DND-41 (cell line): ENCODE measurements at regions not wholly inside any gene's neighbourhood (a gene's known extent, or its start where the extent isn't known, plus 50 kb on each side); places are given as distances from the start of the nearest gene placed in this dataset.

Experiments
- ATAC-seq: fragments of 200-7000 bp; cut with Tn5 transposase; 3 replicates; pipeline ENCODE4 v1.9.1; 2021; ENCODE audit warnings: low read depth; ENCODE audit not compliant: insufficient read depth
- DNase-seq: peaks from one replicate; pipeline ENCODE4 v3.0.0-alpha.2; 2020
- H2AFZ ChIP-seq: 2 replicates; pipeline ENCODE4 v1.6.0; 2012; ENCODE audit warnings: low read depth, low read length
- H3K27ac ChIP-seq: 2 replicates; pipeline ENCODE4 v1.5.1; 2012; ENCODE audit warnings: low read length, inconsistent platforms
- H3K27me3 ChIP-seq: fragments of 200-600 bp; sonication (generic); 2 replicates; pipeline ENCODE4 v1.6.0; 2012; ENCODE audit warnings: low read length, mild to moderate bottlenecking, inconsistent platforms; ENCODE audit not compliant: insufficient read depth, poor library complexity
- H3K36me3 ChIP-seq: 2 replicates; pipeline ENCODE4 v1.5.1; 2012; ENCODE audit warnings: low read length, inconsistent platforms; ENCODE audit not compliant: insufficient read depth
- H3K4me1 ChIP-seq: 2 replicates; pipeline ENCODE4 v1.5.1; 2012; ENCODE audit warnings: mild to moderate bottlenecking, low read length; ENCODE audit not compliant: insufficient read depth
- H3K4me2 ChIP-seq: 2 replicates; pipeline ENCODE4 v1.6.0; 2012; ENCODE audit warnings: mild to moderate bottlenecking, moderate library complexity, low read length, inconsistent platforms; ENCODE audit not compliant: insufficient read depth
- H3K4me3 ChIP-seq, 2 experiments: fragments of 200-600 bp in 1 of 2; shearing (Covaris generic) in 1 of 2; 2 replicates each; pipeline ENCODE4 v1.5.1; 2012 to 2016; ENCODE audit warnings: inconsistent platforms in 2 of 2, low read length in 2 of 2, mild to moderate bottlenecking in 2 of 2, low read depth in 1 of 2, moderate library complexity in 1 of 2
- H3K79me2 ChIP-seq: 2 replicates; pipeline ENCODE4 v1.6.0; 2012; ENCODE audit warnings: low read length, inconsistent platforms; ENCODE audit not compliant: insufficient read depth
- H3K9ac ChIP-seq: 2 replicates; pipeline ENCODE4 v1.6.0; 2012; ENCODE audit warnings: low read depth, mild to moderate bottlenecking, inconsistent platforms, low read length, moderate library complexity
- H3K9me3 ChIP-seq: 2 replicates; pipeline ENCODE4 v1.5.1; 2012; ENCODE audit warnings: low read length, moderate library complexity, mild to moderate bottlenecking, inconsistent platforms; ENCODE audit not compliant: insufficient read depth, severe bottlenecking
- H4K20me1 ChIP-seq: 2 replicates; pipeline ENCODE4 v1.6.0; 2012; ENCODE audit warnings: low read length; ENCODE audit not compliant: insufficient read depth
- EZH2 ChIP-seq: IDR thresholded peaks from 3 replicates; pipeline ENCODE4 v1.6.1; 2012; ENCODE audit warnings: borderline replicate concordance, low read depth, mild to moderate bottlenecking, moderate library complexity, low read length, inconsistent platforms; ENCODE audit not compliant: severe bottlenecking
- TF ChIP-seq, protein P1 (sequence below): IDR thresholded peaks from 2 replicates; pipeline ENCODE4 v1.5.1; 2012; ENCODE audit warnings: borderline replicate concordance, low read length, moderate library complexity, mild to moderate bottlenecking; ENCODE audit not compliant: poor library complexity, severe bottlenecking; ENCODE audit errors: extremely low read depth

- no peaks in the 10 kb centered on the region for H3K36me3 ChIP-seq
- no peak overlapping the region for H2AFZ ChIP-seq
- H3K27ac ChIP-seq: no peak overlapping the region
- ATAC-seq: no peak
- no peak for TF ChIP-seq EZH2
- TF ChIP-seq, protein P1, sequence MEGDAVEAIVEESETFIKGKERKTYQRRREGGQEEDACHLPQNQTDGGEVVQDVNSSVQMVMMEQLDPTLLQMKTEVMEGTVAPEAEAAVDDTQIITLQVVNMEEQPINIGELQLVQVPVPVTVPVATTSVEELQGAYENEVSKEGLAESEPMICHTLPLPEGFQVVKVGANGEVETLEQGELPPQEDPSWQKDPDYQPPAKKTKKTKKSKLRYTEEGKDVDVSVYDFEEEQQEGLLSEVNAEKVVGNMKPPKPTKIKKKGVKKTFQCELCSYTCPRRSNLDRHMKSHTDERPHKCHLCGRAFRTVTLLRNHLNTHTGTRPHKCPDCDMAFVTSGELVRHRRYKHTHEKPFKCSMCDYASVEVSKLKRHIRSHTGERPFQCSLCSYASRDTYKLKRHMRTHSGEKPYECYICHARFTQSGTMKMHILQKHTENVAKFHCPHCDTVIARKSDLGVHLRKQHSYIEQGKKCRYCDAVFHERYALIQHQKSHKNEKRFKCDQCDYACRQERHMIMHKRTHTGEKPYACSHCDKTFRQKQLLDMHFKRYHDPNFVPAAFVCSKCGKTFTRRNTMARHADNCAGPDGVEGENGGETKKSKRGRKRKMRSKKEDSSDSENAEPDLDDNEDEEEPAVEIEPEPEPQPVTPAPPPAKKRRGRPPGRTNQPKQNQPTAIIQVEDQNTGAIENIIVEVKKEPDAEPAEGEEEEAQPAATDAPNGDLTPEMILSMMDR: no peak
- peaks cover 12% of the 10 kb centered on the region for H3K27me3 ChIP-seq
- H3K4me1 ChIP-seq: no peaks in the 10 kb centered on the region
- H3K79me2 ChIP-seq: no peaks in the 10 kb centered on the region
- H3K4me3 ChIP-seq: no peak overlapping the region
- no peak overlapping the region for H3K4me2 ChIP-seq
- no peak overlapping the region for H3K9ac ChIP-seq
- no peaks in the 10 kb centered on the region for H4K20me1 ChIP-seq
- no peaks in the 10 kb centered on the region for H3K9me3 ChIP-seq
- no peak for DNase-seq
These were observed 179.8 kb downstream of the RBM26 start for GRCh38 chr13:79226250-79226649.

DNA sequence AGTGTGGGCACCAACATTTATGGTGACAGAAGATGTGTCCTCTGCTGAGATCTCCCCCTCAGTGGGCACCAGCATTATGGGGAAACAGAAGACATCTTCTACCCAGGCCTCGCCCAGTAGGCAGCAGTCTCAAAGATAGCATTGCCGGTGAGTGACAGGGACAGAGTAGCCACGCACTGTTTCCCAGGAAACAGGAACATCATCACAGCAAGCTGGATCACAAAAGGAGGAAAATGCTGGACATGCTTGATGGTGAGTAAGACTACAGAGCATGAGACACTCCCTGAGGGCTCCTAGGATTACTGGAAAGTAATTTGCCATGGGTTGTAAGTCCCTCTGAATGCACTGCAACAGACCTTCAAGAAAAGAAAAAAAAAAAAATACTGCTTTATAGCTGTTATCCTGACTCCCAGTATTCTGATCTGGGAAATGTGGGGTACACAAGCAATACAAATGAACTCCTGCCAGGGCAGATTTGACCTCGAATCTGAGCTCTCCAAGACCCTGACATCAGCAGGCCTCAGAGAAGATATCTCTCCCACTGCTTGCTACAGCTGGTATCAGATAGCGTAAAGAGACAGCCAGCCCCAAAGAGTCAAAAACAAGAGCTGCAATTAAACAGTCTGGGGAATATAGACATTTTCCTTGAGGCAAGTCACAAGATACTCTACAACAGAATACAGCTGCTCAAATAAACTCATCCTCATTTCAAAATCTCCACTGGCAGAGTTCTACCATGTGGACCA is 180.4 kb downstream of the RBM26 start:
- no peak for DNase-seq
- no peak for ATAC-seq

GRCh38 chr13:79222427-79223205 is 183.4 kb downstream of the RBM26 start:
- no peak overlapping the region for H3K27ac ChIP-seq
- no peaks in the 10 kb centered on the region for H3K36me3 ChIP-seq
- DNase-seq (no peak), ATAC-seq (no peak)
- no peaks in the 10 kb centered on the region for H4K20me1 ChIP-seq
- no peaks in the 10 kb centered on the region for H3K79me2 ChIP-seq
- H2AFZ ChIP-seq: no peak overlapping the region
- TF ChIP-seq EZH2: no peak
- TF ChIP-seq, protein P1: no peak
- no peak overlapping the region for H3K4me2 ChIP-seq
- no peaks in the 10 kb centered on the region for H3K9me3 ChIP-seq
- no peak overlapping the region for H3K9ac ChIP-seq
- no peaks in the 10 kb centered on the region for H3K4me1 ChIP-seq
- H3K27me3 ChIP-seq: peaks cover 10% of the 10 kb centered on the region
- no peak overlapping the region for H3K4me3 ChIP-seq

More for the DNA sequence above, 180.4 kb downstream of the RBM26 start:
- Histone ChIP-seq H3K9me3 (no peaks in the 10 kb centered on the region), H3K4me2 (no peak overlapping the region), H2AFZ (no peak overlapping the region), H3K27me3 (peaks cover 10% of the 10 kb centered on the region), H3K4me3 (no peak overlapping the region), H3K79me2 (no peaks in the 10 kb centered on the region), H4K20me1 (no peaks in the 10 kb centered on the region), H3K36me3 (no peaks in the 10 kb centered on the region), H3K27ac (no peak overlapping the region), H3K4me1 (no peaks in the 10 kb centered on the region), H3K9ac (no peak overlapping the region)
- TF ChIP-seq, protein P1: no peak
- TF ChIP-seq EZH2: no peak
